ENCODE measurements at regions not wholly inside any gene's neighbourhood (a gene's known extent, or its start where the extent isn't known, plus 50 kb on each side); places are given as distances from the start of the nearest gene placed in this dataset.

DNA sequence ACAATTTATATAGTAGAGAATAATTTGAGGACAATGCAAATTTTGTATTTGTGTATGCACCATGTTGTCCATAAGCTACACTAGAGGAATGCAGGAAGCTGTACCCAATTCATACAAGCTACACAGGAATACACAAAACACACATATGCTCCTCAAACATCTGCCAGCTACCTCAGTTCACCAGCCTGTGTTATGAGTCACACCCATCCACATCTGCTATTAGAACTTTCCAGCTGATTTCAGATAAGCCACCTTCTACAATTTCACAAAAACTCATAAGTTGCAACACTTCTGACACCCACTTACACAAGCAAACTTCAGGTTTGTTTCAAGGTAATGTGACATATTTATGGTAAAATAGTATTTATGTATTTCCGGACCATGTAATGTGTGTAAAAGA, 438.9 kb downstream of the SATB2 start:
- ATAC-seq (ENCODE audit: poor library complexity) (no peak), DNase-seq (no peak)
- no peaks in the 10 kb centered on the region for H3K9me3 ChIP-seq (ENCODE audit: control insufficient read depth in 1 of 2, insufficient read depth in 1 of 2, low read length in 2 of 2)
- no peak overlapping the region for H3K27ac ChIP-seq (ENCODE audit: low read depth in 1 of 2, low read length in 2 of 2)
- H3K4me3 ChIP-seq (ENCODE audit: low read length) = no peak overlapping the region
- Mint-ChIP-seq H3K36me3 (ENCODE audit: low read depth) (no peaks in the 10 kb centered on the region), H3K4me3 (no peak overlapping the region), H3K27me3 (no peaks in the 10 kb centered on the region), H3K27ac (no peak overlapping the region), H3K9me3 (no peaks in the 10 kb centered on the region), H3K4me1 (ENCODE audit: low read depth) (no peaks in the 10 kb centered on the region)
- CTCF ChIA-PET = interaction anchor here (1.6 kb wide), 1 partner anchor 13 kb away, joined by 3 read pairs; no protein-coding TSS in a partner anchor
- no peaks in the 10 kb centered on the region for H3K36me3 ChIP-seq (ENCODE audit: insufficient read depth, low read length)
- intact Hi-C loops (cut with DNase I, micrococcal nuclease) = no loop called here
- TF ChIP-seq, protein P1, sequence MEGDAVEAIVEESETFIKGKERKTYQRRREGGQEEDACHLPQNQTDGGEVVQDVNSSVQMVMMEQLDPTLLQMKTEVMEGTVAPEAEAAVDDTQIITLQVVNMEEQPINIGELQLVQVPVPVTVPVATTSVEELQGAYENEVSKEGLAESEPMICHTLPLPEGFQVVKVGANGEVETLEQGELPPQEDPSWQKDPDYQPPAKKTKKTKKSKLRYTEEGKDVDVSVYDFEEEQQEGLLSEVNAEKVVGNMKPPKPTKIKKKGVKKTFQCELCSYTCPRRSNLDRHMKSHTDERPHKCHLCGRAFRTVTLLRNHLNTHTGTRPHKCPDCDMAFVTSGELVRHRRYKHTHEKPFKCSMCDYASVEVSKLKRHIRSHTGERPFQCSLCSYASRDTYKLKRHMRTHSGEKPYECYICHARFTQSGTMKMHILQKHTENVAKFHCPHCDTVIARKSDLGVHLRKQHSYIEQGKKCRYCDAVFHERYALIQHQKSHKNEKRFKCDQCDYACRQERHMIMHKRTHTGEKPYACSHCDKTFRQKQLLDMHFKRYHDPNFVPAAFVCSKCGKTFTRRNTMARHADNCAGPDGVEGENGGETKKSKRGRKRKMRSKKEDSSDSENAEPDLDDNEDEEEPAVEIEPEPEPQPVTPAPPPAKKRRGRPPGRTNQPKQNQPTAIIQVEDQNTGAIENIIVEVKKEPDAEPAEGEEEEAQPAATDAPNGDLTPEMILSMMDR (IDR thresholded peaks at IDR 0.05) = no peak
- POLR2A ChIA-PET = no interaction called here
- no peaks in the 10 kb centered on the region for H3K4me1 ChIP-seq (ENCODE audit: insufficient read depth, low read length)
- H3K27me3 ChIP-seq (ENCODE audit: control insufficient read depth in 1 of 2, insufficient read depth in 2 of 2, low read length in 2 of 2) = no peaks in the 10 kb centered on the region

DNA sequence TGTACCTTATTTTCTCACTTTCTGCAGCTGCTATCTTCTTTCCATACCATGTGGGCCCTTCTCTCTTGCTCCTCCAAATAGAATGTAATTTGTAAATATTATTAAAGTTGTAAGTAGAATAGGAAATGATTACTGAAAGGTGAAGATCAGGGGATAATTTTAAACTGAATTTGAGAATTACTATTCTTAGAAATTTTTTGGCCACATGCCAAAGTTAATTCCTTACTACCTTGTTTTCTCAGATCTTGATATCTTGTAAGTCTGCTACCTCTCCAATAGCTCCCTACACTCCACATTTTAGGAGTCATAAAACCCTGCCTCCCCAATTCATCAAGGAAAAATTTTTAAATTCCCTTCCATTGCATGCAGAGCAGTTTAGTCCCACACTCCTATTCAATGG, 442.7 kb downstream of the SATB2 start:
- intact Hi-C loops (cut with DNase I, micrococcal nuclease) = no loop called here
- Mint-ChIP-seq H3K4me1 (ENCODE audit: low read depth) (no peaks in the 10 kb centered on the region), H3K36me3 (ENCODE audit: low read depth) (no peaks in the 10 kb centered on the region), H3K27me3 (no peaks in the 10 kb centered on the region), H3K4me3 (no peak overlapping the region), H3K27ac (no peak overlapping the region), H3K9me3 (peaks cover 4% of the 10 kb centered on the region)
- ATAC-seq (ENCODE audit: poor library complexity) = no peak
- ChIA-PET POLR2A (no interaction called here), CTCF (no interaction called here)
- Histone ChIP-seq H3K27ac (ENCODE audit: low read depth in 1 of 2, low read length in 2 of 2) (no peak overlapping the region), H3K4me1 (ENCODE audit: insufficient read depth, low read length) (no peaks in the 10 kb centered on the region), H3K27me3 (ENCODE audit: control insufficient read depth in 1 of 2, insufficient read depth in 2 of 2, low read length in 2 of 2) (no peaks in the 10 kb centered on the region), H3K36me3 (ENCODE audit: insufficient read depth, low read length) (no peaks in the 10 kb centered on the region), H3K4me3 (ENCODE audit: low read length) (no peak overlapping the region), H3K9me3 (ENCODE audit: control insufficient read depth in 1 of 2, insufficient read depth in 1 of 2, low read length in 2 of 2) (peaks cover 0 to 12% of the 10 kb centered on the region in 2 experiments)
- DNase-seq = no peak
- TF ChIP-seq, protein P1 (IDR thresholded peaks at IDR 0.05) = no peak

DNA sequence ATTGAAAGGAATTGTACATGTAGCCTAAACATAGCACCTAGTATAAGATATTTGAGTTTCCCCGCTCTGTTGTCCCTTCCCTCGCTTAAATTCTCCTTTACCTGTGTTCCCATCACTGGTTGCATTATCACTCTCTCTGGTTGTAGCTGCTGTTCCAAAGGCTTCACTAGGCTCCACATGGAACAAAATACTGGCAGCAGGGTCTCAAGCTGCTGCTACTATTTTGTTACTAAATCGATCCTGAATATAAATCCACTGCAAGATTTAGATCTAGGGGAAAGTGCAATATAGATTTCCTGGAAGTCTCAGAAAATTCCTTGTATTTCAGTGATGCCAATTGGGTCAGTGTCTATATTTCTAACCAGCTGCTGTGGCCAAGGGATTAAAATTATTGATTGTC, 443.5 kb downstream of the SATB2 start:
- peaks cover 6% of the 10 kb centered on the region for H3K9me3 Mint-ChIP-seq

More for the DNA sequence above, 443.5 kb downstream of the SATB2 start:
- ATAC-seq (ENCODE audit: poor library complexity) (no peak), DNase-seq (no peak)
- Mint-ChIP-seq H3K36me3 (ENCODE audit: low read depth) (no peaks in the 10 kb centered on the region), H3K4me3 (no peak overlapping the region), H3K27ac (no peak overlapping the region), H3K4me1 (ENCODE audit: low read depth) (no peaks in the 10 kb centered on the region), H3K27me3 (no peaks in the 10 kb centered on the region)
- Histone ChIP-seq H3K27ac (ENCODE audit: low read depth in 1 of 2, low read length in 2 of 2) (no peak overlapping the region), H3K4me1 (ENCODE audit: insufficient read depth, low read length) (no peaks in the 10 kb centered on the region), H3K9me3 (ENCODE audit: control insufficient read depth in 1 of 2, insufficient read depth in 1 of 2, low read length in 2 of 2) (peaks cover 0 to 12% of the 10 kb centered on the region in 2 experiments), H3K4me3 (ENCODE audit: low read length) (no peak overlapping the region), H3K36me3 (ENCODE audit: insufficient read depth, low read length) (no peaks in the 10 kb centered on the region), H3K27me3 (ENCODE audit: control insufficient read depth in 1 of 2, insufficient read depth in 2 of 2, low read length in 2 of 2) (no peaks in the 10 kb centered on the region)
- ChIA-PET POLR2A (no interaction called here), CTCF (no interaction called here)
- TF ChIP-seq, protein P1 (IDR thresholded peaks at IDR 0.05) = no peak
- intact Hi-C loops (cut with DNase I, micrococcal nuclease) = no loop called here
